Suprapubic skin (tissue), 4 donors: ENCODE measurements at regions not wholly inside any gene's neighbourhood (a gene's known extent, or its start where the extent isn't known, plus 50 kb on each side); places are given as distances from the start of the nearest gene placed in this dataset.

Source experiments
- DNase-seq, 2 donors: peaks; one replicate each; pipeline ENCODE4 v3.0.0-alpha.2; 2019; ENCODE audit warnings: low spot score in 2 of 2
- H3K27ac ChIP-seq: fragments of 200-600 bp; sonication (generic); one replicate; pipeline ENCODE4 v1.5.1; 2019
- H3K27me3 ChIP-seq: fragments of 200-600 bp; sonication (generic); one replicate; pipeline ENCODE4 v1.5.1; 2019
- H3K36me3 ChIP-seq: fragments of 200-600 bp; sonication (generic); one replicate; pipeline ENCODE4 v1.5.1; 2019
- H3K4me1 ChIP-seq: fragments of 200-600 bp; sonication (generic); one replicate; pipeline ENCODE4 v1.5.1; 2019
- H3K4me3 ChIP-seq: fragments of 200-600 bp; sonication (generic); one replicate; pipeline ENCODE4 v1.5.1; 2019; ENCODE audit warnings: mild to moderate bottlenecking
- H3K9me3 ChIP-seq: fragments of 200-600 bp; sonication (generic); one replicate; pipeline ENCODE4 v1.5.1; 2019
- EP300 ChIP-seq: sonication (generic); formaldehyde crosslinking; IDR thresholded peaks from one replicate; pipeline ENCODE4 v1.6.1; 2017; ENCODE audit warnings: antibody characterized with exemption
- POLR2A ChIP-seq, 2 donors: fragments of 450-650 bp; IDR thresholded peaks; one replicate each; pipeline ENCODE4 v1.6.1; 2017; ENCODE audit warnings: antibody characterized with exemption in 2 of 2, mild to moderate bottlenecking in 2 of 2, moderate library complexity in 2 of 2
- POLR2AphosphoS5 ChIP-seq, 3 donors: sonication (generic); formaldehyde crosslinking; IDR thresholded peaks; one replicate each; pipeline ENCODE4 v1.6.1; 2017; ENCODE audit warnings: antibody characterized with exemption in 3 of 3
- WGBS: methylation state at CpG from one replicate; pipeline ENCODE4 v1.1.5; 2018; 5-methylcytosine and 5-hydroxymethylcytosine counted together
- TF ChIP-seq, protein P1 (sequence below), 2 donors: fragments of 200-600 bp in 1 of 2; fragments of 450-650 bp in 1 of 2; sonication (generic) in 1 of 2; IDR thresholded peaks; one replicate each; pipeline ENCODE4 v1.5.1; 2016 to 2019; ENCODE audit warnings: antibody characterized with exemption in 2 of 2, mild to moderate bottlenecking in 1 of 2, moderate library complexity in 1 of 2

DNA sequence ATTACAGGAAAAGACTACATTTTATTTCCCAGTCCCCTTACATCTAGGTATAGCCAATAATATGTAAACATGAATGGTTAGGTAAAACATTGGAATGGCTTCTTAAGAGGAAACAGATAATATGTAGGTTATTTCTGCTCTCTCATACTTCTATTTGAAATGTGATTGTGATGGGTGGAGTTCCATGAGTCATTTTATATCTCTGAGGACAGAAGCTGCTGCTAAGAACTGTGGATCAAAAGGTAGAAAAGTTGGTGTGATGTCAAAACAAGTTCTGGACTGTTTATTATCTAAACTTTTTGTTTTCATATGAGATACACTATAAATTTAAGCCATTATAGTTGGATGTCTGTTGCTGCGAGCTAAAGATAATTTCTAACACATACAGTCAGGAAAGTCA lies 799.4 kb upstream of the TENM4 start:
- WGBS = 51% methylated on average over 1 of the region's 1 CpG
- no peak for DNase-seq
- no peak overlapping the region for H3K4me3 ChIP-seq
- no peaks in the 10 kb centered on the region for H3K27me3 ChIP-seq
- H3K36me3 ChIP-seq = no peaks in the 10 kb centered on the region
- H3K4me1 ChIP-seq = no peaks in the 10 kb centered on the region
- TF ChIP-seq EP300 = no peak
- TF ChIP-seq POLR2A (IDR thresholded peaks at IDR 0.05) = no peak
- no peak for TF ChIP-seq POLR2AphosphoS5 (IDR thresholded peaks at IDR 0.05)
- TF ChIP-seq, protein P1, sequence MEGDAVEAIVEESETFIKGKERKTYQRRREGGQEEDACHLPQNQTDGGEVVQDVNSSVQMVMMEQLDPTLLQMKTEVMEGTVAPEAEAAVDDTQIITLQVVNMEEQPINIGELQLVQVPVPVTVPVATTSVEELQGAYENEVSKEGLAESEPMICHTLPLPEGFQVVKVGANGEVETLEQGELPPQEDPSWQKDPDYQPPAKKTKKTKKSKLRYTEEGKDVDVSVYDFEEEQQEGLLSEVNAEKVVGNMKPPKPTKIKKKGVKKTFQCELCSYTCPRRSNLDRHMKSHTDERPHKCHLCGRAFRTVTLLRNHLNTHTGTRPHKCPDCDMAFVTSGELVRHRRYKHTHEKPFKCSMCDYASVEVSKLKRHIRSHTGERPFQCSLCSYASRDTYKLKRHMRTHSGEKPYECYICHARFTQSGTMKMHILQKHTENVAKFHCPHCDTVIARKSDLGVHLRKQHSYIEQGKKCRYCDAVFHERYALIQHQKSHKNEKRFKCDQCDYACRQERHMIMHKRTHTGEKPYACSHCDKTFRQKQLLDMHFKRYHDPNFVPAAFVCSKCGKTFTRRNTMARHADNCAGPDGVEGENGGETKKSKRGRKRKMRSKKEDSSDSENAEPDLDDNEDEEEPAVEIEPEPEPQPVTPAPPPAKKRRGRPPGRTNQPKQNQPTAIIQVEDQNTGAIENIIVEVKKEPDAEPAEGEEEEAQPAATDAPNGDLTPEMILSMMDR (IDR thresholded peaks at IDR 0.05) = no peak
- H3K9me3 ChIP-seq = peaks cover 2% of the 10 kb centered on the region
- no peak overlapping the region for H3K27ac ChIP-seq

GRCh38 chr11:80239217-80239616 lies 798.4 kb upstream of the TENM4 start:
- no peak overlapping the region for H3K4me3 ChIP-seq
- no peak for DNase-seq
- TF ChIP-seq POLR2A (IDR thresholded peaks at IDR 0.05) (no peak), EP300 (no peak), POLR2AphosphoS5 (IDR thresholded peaks at IDR 0.05) (no peak)
- TF ChIP-seq, protein P1 (IDR thresholded peaks at IDR 0.05) = no peak
- H3K36me3 ChIP-seq = no peaks in the 10 kb centered on the region
- no peaks in the 10 kb centered on the region for H3K27me3 ChIP-seq
- no peak overlapping the region for H3K27ac ChIP-seq
- H3K9me3 ChIP-seq = peaks cover 9% of the 10 kb centered on the region
- no peaks in the 10 kb centered on the region for H3K4me1 ChIP-seq
- WGBS = 96% methylated on average over 1 of the region's 1 CpG

GRCh38 chr11:80227915-80228314 lies 787.1 kb upstream of the TENM4 start:
- no peaks in the 10 kb centered on the region for H3K27me3 ChIP-seq
- no peak overlapping the region for H3K4me3 ChIP-seq
- H3K36me3 ChIP-seq = no peaks in the 10 kb centered on the region
- no peak for DNase-seq
- H3K4me1 ChIP-seq = no peaks in the 10 kb centered on the region
- no peak overlapping the region for H3K27ac ChIP-seq
- H3K9me3 ChIP-seq = peaks cover 26% of the 10 kb centered on the region
- TF ChIP-seq POLR2AphosphoS5 (IDR thresholded peaks at IDR 0.05) (no peak), POLR2A (IDR thresholded peaks at IDR 0.05) (no peak), EP300 (no peak)
- TF ChIP-seq, protein P1 (IDR thresholded peaks at IDR 0.05) = no peak

DNA sequence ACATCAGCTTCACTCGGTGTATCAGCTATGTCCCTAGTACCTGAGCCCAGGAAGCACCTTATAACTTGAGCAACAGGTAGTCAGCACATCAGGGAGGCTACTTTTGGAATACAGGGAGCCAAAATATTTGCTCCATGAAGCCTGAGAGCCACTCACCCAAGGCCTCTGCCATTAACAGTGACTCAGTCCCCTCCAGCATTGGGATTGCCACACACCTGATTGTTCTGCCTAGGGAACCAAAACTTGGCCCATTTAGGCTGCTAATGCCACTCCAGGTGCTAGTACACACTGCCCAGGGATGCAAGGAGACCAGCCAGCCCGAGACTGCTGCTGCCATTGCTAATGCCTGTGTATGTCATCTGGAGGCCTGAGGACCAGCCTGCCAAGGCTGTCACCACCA lies 773.6 kb upstream of the TENM4 start:
- no peak for DNase-seq
- H3K27me3 ChIP-seq = no peaks in the 10 kb centered on the region
- TF ChIP-seq POLR2A (IDR thresholded peaks at IDR 0.05) (no peak), POLR2AphosphoS5 (IDR thresholded peaks at IDR 0.05) (no peak), EP300 (no peak)
- TF ChIP-seq, protein P1 (IDR thresholded peaks at IDR 0.05) = no peak
- H3K4me1 ChIP-seq = no peaks in the 10 kb centered on the region
- no peaks in the 10 kb centered on the region for H3K36me3 ChIP-seq
- WGBS = 90% methylated on average over 2 of the region's 2 CpGs
- no peak overlapping the region for H3K27ac ChIP-seq
- peaks cover 8% of the 10 kb centered on the region for H3K9me3 ChIP-seq
- no peak overlapping the region for H3K4me3 ChIP-seq

GRCh38 chr11:80211673-80212072 lies 770.8 kb upstream of the TENM4 start:
- DNase-seq = no peak
- H3K27ac ChIP-seq = no peak overlapping the region
- no peaks in the 10 kb centered on the region for H3K4me1 ChIP-seq
- H3K9me3 ChIP-seq = peaks cover 8% of the 10 kb centered on the region
- no peak for TF ChIP-seq POLR2AphosphoS5 (IDR thresholded peaks at IDR 0.05)
- WGBS = 69% methylated on average over 3 of the region's 3 CpGs
- no peaks in the 10 kb centered on the region for H3K36me3 ChIP-seq
- no peaks in the 10 kb centered on the region for H3K27me3 ChIP-seq
- no peak overlapping the region for H3K4me3 ChIP-seq

GRCh38 chr11:80204021-80204420 lies 763.2 kb upstream of the TENM4 start:
- Histone ChIP-seq H3K27ac (no peak overlapping the region), H3K9me3 (no peaks in the 10 kb centered on the region), H3K27me3 (no peaks in the 10 kb centered on the region), H3K4me1 (no peaks in the 10 kb centered on the region), H3K4me3 (no peak overlapping the region), H3K36me3 (no peaks in the 10 kb centered on the region)
- DNase-seq = no peak
- TF ChIP-seq, protein P1 (IDR thresholded peaks at IDR 0.05) = no peak
- TF ChIP-seq EP300 (no peak), POLR2AphosphoS5 (IDR thresholded peaks at IDR 0.05) (no peak), POLR2A (IDR thresholded peaks at IDR 0.05) (no peak)
